ENCODE measurements at regions not wholly inside any gene's neighbourhood (a gene's known extent, or its start where the extent isn't known, plus 50 kb on each side); places are given as distances from the start of the nearest gene placed in this dataset.

DNA sequence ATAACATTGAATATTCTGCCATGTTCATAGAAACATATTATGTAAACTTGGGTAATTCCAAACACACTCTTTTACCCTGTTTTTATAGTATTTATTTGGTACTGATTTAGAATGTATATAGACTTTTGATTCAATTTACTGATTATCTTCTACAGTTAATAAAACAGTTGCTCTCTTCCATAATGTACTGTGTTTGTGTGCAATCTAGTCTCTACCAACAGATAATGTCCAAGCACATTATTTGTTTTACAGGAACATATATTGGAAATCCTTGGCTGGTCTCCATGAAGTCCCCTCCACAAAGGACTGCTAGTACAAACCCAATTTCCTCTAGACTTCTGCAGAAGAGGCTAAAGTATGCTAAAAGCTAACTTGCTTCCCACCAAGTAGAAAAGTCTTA, 386.6 kb downstream of the RND3 start:
- Mint-ChIP-seq H3K9me3 (peaks cover 2% of the 10 kb centered on the region), H3K27ac (no peak overlapping the region), H3K36me3 (ENCODE audit: low read depth) (no peaks in the 10 kb centered on the region), H3K27me3 (no peaks in the 10 kb centered on the region), H3K4me3 (no peak overlapping the region), H3K4me1 (ENCODE audit: low read depth) (no peaks in the 10 kb centered on the region)
- DNase-seq (no peak), ATAC-seq (ENCODE audit: poor library complexity) (no peak)
- TF ChIP-seq CTCF (IDR thresholded peaks at IDR 0.05): no peak
- H3K9me3 ChIP-seq (ENCODE audit: control insufficient read depth in 1 of 2, insufficient read depth in 1 of 2, low read length in 2 of 2): no peaks in the 10 kb centered on the region
- no peak overlapping the region for H3K27ac ChIP-seq (ENCODE audit: low read depth in 1 of 2, low read length in 2 of 2)
- CTCF ChIA-PET: no interaction called here
- no peak overlapping the region for H3K4me3 ChIP-seq (ENCODE audit: low read length)
- no peaks in the 10 kb centered on the region for H3K36me3 ChIP-seq (ENCODE audit: insufficient read depth, low read length)
- no peaks in the 10 kb centered on the region for H3K27me3 ChIP-seq (ENCODE audit: control insufficient read depth in 1 of 2, insufficient read depth in 2 of 2, low read length in 2 of 2)
- no peaks in the 10 kb centered on the region for H3K4me1 ChIP-seq (ENCODE audit: insufficient read depth, low read length)
- POLR2A ChIA-PET: no interaction called here
- intact Hi-C loops (cut with DNase I, micrococcal nuclease): no loop called here

DNA sequence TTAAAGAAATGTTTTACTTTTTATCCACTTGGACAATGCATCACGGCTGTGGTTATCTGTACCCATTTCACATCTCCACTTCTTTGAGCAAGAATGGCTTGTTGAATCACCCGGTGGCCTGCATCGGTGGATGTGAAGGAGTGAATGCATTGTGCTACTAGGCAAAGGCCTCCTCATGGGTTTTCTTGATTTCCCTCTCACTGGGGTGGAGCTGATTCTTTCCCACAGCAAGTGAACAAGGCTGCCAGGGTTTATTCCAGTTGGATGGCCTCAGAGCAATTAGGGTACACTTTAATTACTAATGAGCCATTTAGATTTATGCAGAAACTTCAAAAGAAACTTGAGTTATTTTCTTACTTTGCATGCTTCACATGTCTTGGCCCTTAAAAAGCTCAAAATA, 387.1 kb downstream of the RND3 start:
- Mint-ChIP-seq H3K4me1 (ENCODE audit: low read depth) (no peaks in the 10 kb centered on the region), H3K4me3 (no peak overlapping the region), H3K27ac (no peak overlapping the region), H3K27me3 (no peaks in the 10 kb centered on the region), H3K36me3 (ENCODE audit: low read depth) (no peaks in the 10 kb centered on the region), H3K9me3 (peaks cover 2% of the 10 kb centered on the region)
- Histone ChIP-seq H3K36me3 (ENCODE audit: insufficient read depth, low read length) (no peaks in the 10 kb centered on the region), H3K9me3 (ENCODE audit: control insufficient read depth in 1 of 2, insufficient read depth in 1 of 2, low read length in 2 of 2) (no peaks in the 10 kb centered on the region), H3K27ac (ENCODE audit: low read depth in 1 of 2, low read length in 2 of 2) (no peak overlapping the region), H3K4me1 (ENCODE audit: insufficient read depth, low read length) (no peaks in the 10 kb centered on the region), H3K27me3 (ENCODE audit: control insufficient read depth in 1 of 2, insufficient read depth in 2 of 2, low read length in 2 of 2) (no peaks in the 10 kb centered on the region), H3K4me3 (ENCODE audit: low read length) (no peak overlapping the region)
- ChIA-PET CTCF (no interaction called here), POLR2A (no interaction called here)
- ATAC-seq (ENCODE audit: poor library complexity) (no peak), DNase-seq (no peak)
- TF ChIP-seq CTCF (IDR thresholded peaks at IDR 0.05): no peak
- intact Hi-C loops (cut with DNase I, micrococcal nuclease): no loop called here

DNA sequence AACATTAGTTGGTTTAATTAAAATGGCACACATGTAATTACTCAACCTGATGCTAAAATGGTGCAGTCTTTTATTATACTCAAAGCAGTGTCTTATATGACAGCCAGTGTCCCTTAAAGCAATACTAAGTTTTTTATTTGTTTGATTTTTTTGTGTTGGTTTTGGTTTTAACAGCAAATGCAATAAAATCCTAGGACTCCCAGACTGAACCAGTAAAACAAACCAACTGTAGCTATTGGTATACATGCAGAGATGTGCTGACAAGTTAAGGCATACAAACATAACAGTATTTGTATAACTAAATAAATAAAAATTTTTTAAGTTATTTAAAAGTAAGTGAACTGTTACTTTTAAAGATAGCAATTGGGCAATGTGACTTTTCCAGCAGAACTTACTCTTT, 387.7 kb downstream of the RND3 start:
- Mint-ChIP-seq H3K9me3 (peaks cover 2% of the 10 kb centered on the region), H3K4me3 (no peak overlapping the region), H3K27me3 (no peaks in the 10 kb centered on the region), H3K27ac (no peak overlapping the region), H3K36me3 (ENCODE audit: low read depth) (no peaks in the 10 kb centered on the region), H3K4me1 (ENCODE audit: low read depth) (no peaks in the 10 kb centered on the region)
- no peaks in the 10 kb centered on the region for H3K9me3 ChIP-seq (ENCODE audit: control insufficient read depth in 1 of 2, insufficient read depth in 1 of 2, low read length in 2 of 2)
- H3K27me3 ChIP-seq (ENCODE audit: control insufficient read depth in 1 of 2, insufficient read depth in 2 of 2, low read length in 2 of 2): no peaks in the 10 kb centered on the region
- no peak overlapping the region for H3K4me3 ChIP-seq (ENCODE audit: low read length)
- POLR2A ChIA-PET: no interaction called here
- H3K4me1 ChIP-seq (ENCODE audit: insufficient read depth, low read length): no peaks in the 10 kb centered on the region
- ATAC-seq (ENCODE audit: poor library complexity): no peak
- intact Hi-C loops (cut with DNase I, micrococcal nuclease): no loop called here
- no peak for DNase-seq
- no peak for TF ChIP-seq CTCF (IDR thresholded peaks at IDR 0.05)
- H3K36me3 ChIP-seq (ENCODE audit: insufficient read depth, low read length): no peaks in the 10 kb centered on the region
- no peak overlapping the region for H3K27ac ChIP-seq (ENCODE audit: low read depth in 1 of 2, low read length in 2 of 2)
- CTCF ChIA-PET: no interaction called here

All from CD4-positive, alpha-beta T cell (primary cell).